ENCODE measurements at regions not wholly inside any gene's neighbourhood (a gene's known extent, or its start where the extent isn't known, plus 50 kb on each side); places are given as distances from the start of the nearest gene placed in this dataset.

GRCh38 chr2:188713961-188714360 lies 260.2 kb upstream of the COL3A1 start:
- DNase-seq (ENCODE audit: low spot score) (no peak), ATAC-seq (ENCODE audit: low FRiP score) (no peak)
- TF ChIP-seq CTCF (IDR thresholded peaks at IDR 0.05), result no peak

GRCh38 chr2:188720811-188721605 lies 253.2 kb upstream of the COL3A1 start:
- DNase-seq (ENCODE audit: low spot score), result no peak
- no peak for TF ChIP-seq CTCF (IDR thresholded peaks at IDR 0.05)
- no peak for ATAC-seq (ENCODE audit: low FRiP score)

DNA sequence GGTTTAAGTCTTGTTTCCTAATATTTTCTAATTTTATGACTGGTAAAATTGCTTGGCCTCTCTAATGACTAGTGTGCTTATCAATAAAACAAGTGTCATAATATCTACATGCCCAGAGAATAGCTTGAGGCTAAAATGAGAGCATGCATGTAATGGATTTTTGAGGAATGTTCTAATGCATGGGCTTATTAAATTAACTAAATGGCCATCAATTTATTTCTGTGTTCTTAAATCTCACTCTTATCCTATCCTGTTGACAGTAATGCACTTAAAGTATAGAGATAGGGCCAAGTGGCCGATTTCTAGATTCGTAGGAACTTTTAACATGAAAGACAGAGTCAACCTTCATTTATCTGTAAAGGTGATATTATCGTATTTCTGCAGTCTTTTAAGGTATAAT lies 252.4 kb upstream of the COL3A1 start:
- DNase-seq (ENCODE audit: low spot score) (no peak), ATAC-seq (ENCODE audit: low FRiP score) (no peak)
- no peak for TF ChIP-seq CTCF (IDR thresholded peaks at IDR 0.05)

DNA sequence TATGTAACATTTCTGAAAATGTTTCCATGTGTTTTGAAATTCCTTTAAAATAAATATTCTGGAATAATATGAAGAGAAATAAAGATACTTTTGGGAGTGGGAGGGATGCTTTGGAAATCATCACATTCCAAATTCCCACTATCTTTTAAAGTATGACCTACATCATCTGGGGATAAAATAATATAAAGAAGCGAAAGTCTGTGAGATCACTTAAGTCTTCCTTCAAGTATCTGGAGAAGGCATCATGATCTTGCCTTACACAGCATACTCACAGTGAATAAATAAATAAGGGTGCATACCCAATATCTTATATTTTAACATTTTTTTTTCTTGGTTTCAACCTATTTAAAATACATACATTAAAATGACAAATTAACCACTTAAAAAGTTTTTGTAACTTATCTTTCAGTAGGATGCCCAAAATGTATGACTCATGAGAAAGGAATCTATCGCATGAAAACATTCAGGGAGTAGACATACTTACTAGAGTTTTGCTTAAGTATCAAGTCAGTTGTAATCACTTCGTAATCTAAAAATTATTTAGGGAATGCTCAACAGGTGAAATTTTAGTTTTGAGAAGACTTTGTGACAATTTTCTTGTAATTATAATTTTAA lies 248.3 kb upstream of the COL3A1 start:
- ATAC-seq (ENCODE audit: low FRiP score) (no peak), DNase-seq (ENCODE audit: low spot score) (no peak)

GRCh38 chr2:188726626-188727247 lies 247.4 kb upstream of the COL3A1 start:
- TF ChIP-seq CTCF (IDR thresholded peaks at IDR 0.05), result no peak
- ATAC-seq (ENCODE audit: low FRiP score) (no peak), DNase-seq (ENCODE audit: low spot score) (no peak)

More for the DNA sequence above, 248.3 kb upstream of the COL3A1 start:
- no peak for TF ChIP-seq CTCF (IDR thresholded peaks at IDR 0.05)

DNA sequence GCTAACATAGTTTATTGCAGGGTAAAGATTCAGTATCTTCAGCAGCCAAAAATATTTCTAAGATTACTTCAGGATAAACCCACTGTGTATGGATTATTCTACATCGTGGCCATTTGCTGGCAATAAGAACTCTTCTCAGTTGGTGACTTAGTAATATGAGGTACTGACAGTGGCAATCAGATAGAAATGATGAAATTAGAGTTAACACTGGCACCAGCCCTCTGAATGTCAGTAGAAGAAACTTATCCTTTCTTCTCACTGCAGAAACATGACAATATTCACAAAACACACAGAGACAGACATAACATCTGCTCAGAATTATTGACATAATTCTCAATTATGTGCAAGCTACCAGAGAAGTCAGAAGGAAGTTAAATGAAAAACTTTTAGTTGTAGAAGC lies 246.3 kb upstream of the COL3A1 start:
- no peak for TF ChIP-seq CTCF (IDR thresholded peaks at IDR 0.05)
- ATAC-seq (ENCODE audit: low FRiP score) (no peak), DNase-seq (ENCODE audit: low spot score) (no peak)
